ENCODE measurements at regions not wholly inside any gene's neighbourhood (a gene's known extent, or its start where the extent isn't known, plus 50 kb on each side); places are given as distances from the start of the nearest gene placed in this dataset.

- TF ChIP-seq BHLHE40 (IDR thresholded peaks at IDR 0.05; ENCODE audit: borderline replicate concordance): no peak
- TF ChIP-seq PKNOX1 (IDR thresholded peaks at IDR 0.05): no peak
Measured at GRCh38 chr5:176713409-176713808, 66.1 kb downstream of the TSPAN17 start.

All from HEK293T (cell line).